ENCODE measurements at regions not wholly inside any gene's neighbourhood (a gene's known extent, or its start where the extent isn't known, plus 50 kb on each side); places are given as distances from the start of the nearest gene placed in this dataset.
A peak's percentile ranks its signal among the peaks of the same experiment; 100 is the strongest.
"Not testable (repeated sequence)": the region's sequence is repeated elsewhere in the genome, so short reads cannot be mapped to it uniquely, and the experiment has no call there.

GRCh38 chr11:49526240-49526829, 317.9 kb upstream of the FOLH1 start:
- H3K27ac ChIP-seq (ENCODE audit: low read depth in 1 of 2, low read length in 2 of 2); H3K9me3 Mint-ChIP-seq; H3K9ac ChIP-seq (ENCODE audit: insufficient read depth, low read length, poor library complexity, severe bottlenecking); H2AFZ ChIP-seq (ENCODE audit: insufficient read depth, low read depth, low read length, poor library complexity, severe bottlenecking); H3K4me1 ChIP-seq (ENCODE audit: control insufficient read depth in 1 of 2, insufficient read depth in 2 of 2, low read length in 2 of 2); DNase-seq; H3K27me3 ChIP-seq (ENCODE audit: control insufficient read depth in 2 of 2, insufficient read depth in 2 of 2, low read length in 2 of 2); H3K27me3 Mint-ChIP-seq (ENCODE audit: low read depth in 3 of 3); H3K4me2 ChIP-seq (replicated peaks; ENCODE audit: extremely low read depth, low read length, poor library complexity, severe bottlenecking); H3K4me1 Mint-ChIP-seq; H3K27ac Mint-ChIP-seq; intact Hi-C loops (cut with micrococcal nuclease); H3K4me3 Mint-ChIP-seq; H3K4me3 ChIP-seq (replicated peaks in 1 of 3; ENCODE audit: low read depth in 2 of 3, low read length in 3 of 3); H3K36me3 ChIP-seq (replicated peaks in 1 of 2; ENCODE audit: control insufficient read depth in 1 of 2, insufficient read depth in 2 of 2, low read length in 2 of 2); H3K79me2 ChIP-seq (ENCODE audit: insufficient read depth, low read length); H4K20me1 ChIP-seq (ENCODE audit: insufficient read depth, low read length); H3K36me3 Mint-ChIP-seq; H3K9me3 ChIP-seq (replicated peaks in 1 of 2; ENCODE audit: control insufficient read depth in 1 of 2, insufficient read depth in 1 of 2, low read length in 2 of 2): not testable (repeated sequence)
- TF ChIP-seq, protein P1, sequence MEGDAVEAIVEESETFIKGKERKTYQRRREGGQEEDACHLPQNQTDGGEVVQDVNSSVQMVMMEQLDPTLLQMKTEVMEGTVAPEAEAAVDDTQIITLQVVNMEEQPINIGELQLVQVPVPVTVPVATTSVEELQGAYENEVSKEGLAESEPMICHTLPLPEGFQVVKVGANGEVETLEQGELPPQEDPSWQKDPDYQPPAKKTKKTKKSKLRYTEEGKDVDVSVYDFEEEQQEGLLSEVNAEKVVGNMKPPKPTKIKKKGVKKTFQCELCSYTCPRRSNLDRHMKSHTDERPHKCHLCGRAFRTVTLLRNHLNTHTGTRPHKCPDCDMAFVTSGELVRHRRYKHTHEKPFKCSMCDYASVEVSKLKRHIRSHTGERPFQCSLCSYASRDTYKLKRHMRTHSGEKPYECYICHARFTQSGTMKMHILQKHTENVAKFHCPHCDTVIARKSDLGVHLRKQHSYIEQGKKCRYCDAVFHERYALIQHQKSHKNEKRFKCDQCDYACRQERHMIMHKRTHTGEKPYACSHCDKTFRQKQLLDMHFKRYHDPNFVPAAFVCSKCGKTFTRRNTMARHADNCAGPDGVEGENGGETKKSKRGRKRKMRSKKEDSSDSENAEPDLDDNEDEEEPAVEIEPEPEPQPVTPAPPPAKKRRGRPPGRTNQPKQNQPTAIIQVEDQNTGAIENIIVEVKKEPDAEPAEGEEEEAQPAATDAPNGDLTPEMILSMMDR (IDR thresholded peaks at IDR 0.05): peak; percentile 54
- WGBS (ENCODE audit: insufficient coverage): 17% methylated on average over 1 of the region's 1 CpG

DNA sequence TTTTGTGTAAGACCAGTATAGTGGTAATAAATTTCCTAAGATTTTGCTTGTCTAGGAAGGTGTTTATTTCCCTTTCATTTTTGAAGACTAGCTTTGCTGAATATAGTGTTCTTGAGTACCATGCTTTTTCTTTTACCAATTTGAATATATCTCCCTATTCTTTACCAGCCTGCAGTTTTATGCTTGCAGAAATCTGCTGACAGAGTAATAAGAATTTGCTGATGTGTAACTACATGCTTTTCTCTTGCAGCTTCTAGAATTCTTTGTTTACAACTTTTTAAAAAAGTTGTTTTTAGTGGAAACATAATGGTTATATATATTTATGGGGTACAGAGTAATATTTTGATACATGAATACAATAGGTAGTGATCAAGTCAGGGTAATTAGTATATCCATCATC, 324.8 kb upstream of the FOLH1 start:
- H3K79me2 ChIP-seq (ENCODE audit: insufficient read depth, low read length): no peaks in the 10 kb centered on the region
- no peaks in the 10 kb centered on the region for H3K4me1 ChIP-seq (ENCODE audit: control insufficient read depth in 1 of 2, insufficient read depth in 2 of 2, low read length in 2 of 2)
- Mint-ChIP-seq H3K27me3 (ENCODE audit: low read depth in 3 of 3) (peaks cover 0 to 1% (median 0%) of the 10 kb centered on the region in 3 donors), H3K36me3 (no peaks in the 10 kb centered on the region), H3K4me3 (no peak overlapping the region), H3K27ac (no peak overlapping the region), H3K4me1 (no peaks in the 10 kb centered on the region), H3K9me3 (peaks cover 0 to 2% (median 0%) of the 10 kb centered on the region in 7 donors)
- no peaks in the 10 kb centered on the region for H4K20me1 ChIP-seq (ENCODE audit: insufficient read depth, low read length)
- no peak for DNase-seq
- H3K27ac ChIP-seq (ENCODE audit: low read depth in 1 of 2, low read length in 2 of 2): no peak overlapping the region
- no peak overlapping the region for H3K4me3 ChIP-seq (replicated peaks in 1 of 3; ENCODE audit: low read depth in 2 of 3, low read length in 3 of 3)
- H3K4me2 ChIP-seq (replicated peaks; ENCODE audit: extremely low read depth, low read length, poor library complexity, severe bottlenecking): no peak overlapping the region
- intact Hi-C loops (cut with micrococcal nuclease): no loop called here
- H3K36me3 ChIP-seq (replicated peaks in 1 of 2; ENCODE audit: control insufficient read depth in 1 of 2, insufficient read depth in 2 of 2, low read length in 2 of 2): no peaks in the 10 kb centered on the region
- no peaks in the 10 kb centered on the region for H3K9me3 ChIP-seq (replicated peaks in 1 of 2; ENCODE audit: control insufficient read depth in 1 of 2, insufficient read depth in 1 of 2, low read length in 2 of 2)
- no peak overlapping the region for H3K9ac ChIP-seq (ENCODE audit: insufficient read depth, low read length, poor library complexity, severe bottlenecking)
- no peak overlapping the region for H2AFZ ChIP-seq (ENCODE audit: insufficient read depth, low read depth, low read length, poor library complexity, severe bottlenecking)
- TF ChIP-seq, protein P1 (IDR thresholded peaks at IDR 0.05): no peak
- no peaks in the 10 kb centered on the region for H3K27me3 ChIP-seq (ENCODE audit: control insufficient read depth in 2 of 2, insufficient read depth in 2 of 2, low read length in 2 of 2)

- H3K9ac ChIP-seq (ENCODE audit: insufficient read depth, low read length, poor library complexity, severe bottlenecking); H3K4me3 ChIP-seq (replicated peaks in 1 of 3; ENCODE audit: low read depth in 2 of 3, low read length in 3 of 3); H3K4me2 ChIP-seq (replicated peaks; ENCODE audit: extremely low read depth, low read length, poor library complexity, severe bottlenecking); H3K4me1 ChIP-seq (ENCODE audit: control insufficient read depth in 1 of 2, insufficient read depth in 2 of 2, low read length in 2 of 2); intact Hi-C loops (cut with micrococcal nuclease); H3K9me3 ChIP-seq (replicated peaks in 1 of 2; ENCODE audit: control insufficient read depth in 1 of 2, insufficient read depth in 1 of 2, low read length in 2 of 2); H3K36me3 Mint-ChIP-seq; H2AFZ ChIP-seq (ENCODE audit: insufficient read depth, low read depth, low read length, poor library complexity, severe bottlenecking); H3K27me3 Mint-ChIP-seq (ENCODE audit: low read depth in 3 of 3); H3K36me3 ChIP-seq (replicated peaks in 1 of 2; ENCODE audit: control insufficient read depth in 1 of 2, insufficient read depth in 2 of 2, low read length in 2 of 2); H3K9me3 Mint-ChIP-seq; DNase-seq; H3K4me1 Mint-ChIP-seq; H3K27ac ChIP-seq (ENCODE audit: low read depth in 1 of 2, low read length in 2 of 2); H3K79me2 ChIP-seq (ENCODE audit: insufficient read depth, low read length); H3K4me3 Mint-ChIP-seq; H3K27me3 ChIP-seq (ENCODE audit: control insufficient read depth in 2 of 2, insufficient read depth in 2 of 2, low read length in 2 of 2); H4K20me1 ChIP-seq (ENCODE audit: insufficient read depth, low read length); H3K27ac Mint-ChIP-seq: not testable (repeated sequence)
- WGBS (ENCODE audit: insufficient coverage): no CpG with 5 or more reads among the region's 4 CpGs
These were observed 330.5 kb upstream of the FOLH1 start for GRCh38 chr11:49538927-49539326.
